Chondrocyte (in vitro differentiated cells): ENCODE measurements at regions not wholly inside any gene's neighbourhood (a gene's known extent, or its start where the extent isn't known, plus 50 kb on each side); places are given as distances from the start of the nearest gene placed in this dataset.
"Not testable (repeated sequence)": the region's sequence is repeated elsewhere in the genome, so short reads cannot be mapped to it uniquely, and the experiment has no call there.

ENCODE experiments used
- DNase-seq: peaks from one replicate; pipeline ENCODE4 v3.0.0; 2021; ENCODE audit warnings: mixed read lengths, low spot score
- H3K27ac Mint-ChIP-seq: one replicate; pipeline ENCODE4 v1.8.0; 2021; ENCODE audit warnings: mild to moderate bottlenecking, moderate library complexity, mixed read lengths; ENCODE audit not compliant: unreplicated experiment
- H3K27me3 Mint-ChIP-seq: 2 replicates; pipeline ENCODE4 v1.8.0; 2021; ENCODE audit warnings: low read depth, mixed read lengths
- H3K36me3 Mint-ChIP-seq: 2 replicates; pipeline ENCODE4 v1.8.0; 2021; ENCODE audit warnings: low read depth, mixed read lengths
- H3K4me1 Mint-ChIP-seq: 2 replicates; pipeline ENCODE4 v1.8.0; 2021; ENCODE audit warnings: low read depth, mild to moderate bottlenecking, mixed read lengths
- H3K4me3 Mint-ChIP-seq: one replicate; pipeline ENCODE4 v1.8.0; 2021; ENCODE audit warnings: mild to moderate bottlenecking, moderate library complexity, mixed read lengths; ENCODE audit not compliant: unreplicated experiment
- H3K9me3 Mint-ChIP-seq: 2 replicates; pipeline ENCODE4 v1.8.0; 2021; ENCODE audit warnings: low read depth, mixed read lengths
- TF ChIP-seq, protein P1 (sequence below): fragments of 200-600 bp; sonication (generic); IDR thresholded peaks from 2 replicates; pipeline ENCODE4 v1.5.0; 2021; ENCODE audit warnings: antibody characterized with exemption, mild to moderate bottlenecking, moderate library complexity

DNA sequence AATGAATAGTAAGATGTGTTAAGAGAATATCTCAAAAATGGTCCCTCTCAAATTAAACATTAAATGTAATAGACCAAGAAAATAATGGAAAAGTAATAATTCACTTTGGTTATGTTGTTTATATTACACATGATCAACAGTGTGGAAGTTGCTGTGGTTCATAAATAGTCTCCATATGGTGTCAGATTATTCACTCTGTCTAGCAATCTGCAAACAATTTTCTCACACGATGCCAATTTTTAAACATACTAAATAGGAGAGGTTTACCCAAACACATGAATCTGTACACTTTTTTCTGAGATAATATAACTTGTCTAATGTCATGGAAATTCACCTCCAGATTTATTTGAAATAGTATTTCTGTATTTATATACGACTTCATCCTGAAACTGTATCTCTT is 217.4 kb upstream of the FBXL7 start:
- Mint-ChIP-seq H3K27ac (no peak overlapping the region), H3K27me3 (no peaks in the 10 kb centered on the region)
- TF ChIP-seq, protein P1, sequence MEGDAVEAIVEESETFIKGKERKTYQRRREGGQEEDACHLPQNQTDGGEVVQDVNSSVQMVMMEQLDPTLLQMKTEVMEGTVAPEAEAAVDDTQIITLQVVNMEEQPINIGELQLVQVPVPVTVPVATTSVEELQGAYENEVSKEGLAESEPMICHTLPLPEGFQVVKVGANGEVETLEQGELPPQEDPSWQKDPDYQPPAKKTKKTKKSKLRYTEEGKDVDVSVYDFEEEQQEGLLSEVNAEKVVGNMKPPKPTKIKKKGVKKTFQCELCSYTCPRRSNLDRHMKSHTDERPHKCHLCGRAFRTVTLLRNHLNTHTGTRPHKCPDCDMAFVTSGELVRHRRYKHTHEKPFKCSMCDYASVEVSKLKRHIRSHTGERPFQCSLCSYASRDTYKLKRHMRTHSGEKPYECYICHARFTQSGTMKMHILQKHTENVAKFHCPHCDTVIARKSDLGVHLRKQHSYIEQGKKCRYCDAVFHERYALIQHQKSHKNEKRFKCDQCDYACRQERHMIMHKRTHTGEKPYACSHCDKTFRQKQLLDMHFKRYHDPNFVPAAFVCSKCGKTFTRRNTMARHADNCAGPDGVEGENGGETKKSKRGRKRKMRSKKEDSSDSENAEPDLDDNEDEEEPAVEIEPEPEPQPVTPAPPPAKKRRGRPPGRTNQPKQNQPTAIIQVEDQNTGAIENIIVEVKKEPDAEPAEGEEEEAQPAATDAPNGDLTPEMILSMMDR: no peak

DNA sequence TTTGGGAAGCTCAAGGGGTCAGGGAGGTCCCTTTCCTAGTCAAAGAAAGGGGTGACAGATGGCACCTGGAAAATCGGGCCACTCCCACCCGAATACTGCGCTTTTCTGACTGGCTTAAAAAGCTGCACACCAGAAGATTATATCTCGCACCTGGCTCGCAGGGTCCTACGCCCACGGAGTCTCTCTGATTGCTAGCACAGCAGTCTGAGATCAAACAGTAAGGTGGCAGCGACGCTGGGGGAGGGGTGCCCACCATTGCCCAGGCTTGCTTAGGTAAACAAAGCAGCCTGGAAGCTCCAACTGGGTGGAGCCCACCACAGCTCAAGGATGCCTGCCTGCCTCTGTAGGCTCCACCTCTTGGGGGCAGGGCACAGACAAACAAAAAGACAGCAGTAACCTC is 228.4 kb upstream of the FBXL7 start:
- H3K27ac Mint-ChIP-seq, DNase-seq, H3K36me3 Mint-ChIP-seq, H3K4me3 Mint-ChIP-seq, H3K27me3 Mint-ChIP-seq: not testable (repeated sequence)
- H3K4me1 Mint-ChIP-seq: peaks cover 16% of the 10 kb centered on the region
- H3K9me3 Mint-ChIP-seq: peaks cover 15% of the 10 kb centered on the region

More for the DNA sequence above, 217.4 kb upstream of the FBXL7 start:
- no peaks in the 10 kb centered on the region for H3K36me3 Mint-ChIP-seq
- DNase-seq: no peak
- peaks cover 19% of the 10 kb centered on the region for H3K4me1 Mint-ChIP-seq
- H3K9me3 Mint-ChIP-seq: no peaks in the 10 kb centered on the region
- H3K4me3 Mint-ChIP-seq: no peak overlapping the region

DNA sequence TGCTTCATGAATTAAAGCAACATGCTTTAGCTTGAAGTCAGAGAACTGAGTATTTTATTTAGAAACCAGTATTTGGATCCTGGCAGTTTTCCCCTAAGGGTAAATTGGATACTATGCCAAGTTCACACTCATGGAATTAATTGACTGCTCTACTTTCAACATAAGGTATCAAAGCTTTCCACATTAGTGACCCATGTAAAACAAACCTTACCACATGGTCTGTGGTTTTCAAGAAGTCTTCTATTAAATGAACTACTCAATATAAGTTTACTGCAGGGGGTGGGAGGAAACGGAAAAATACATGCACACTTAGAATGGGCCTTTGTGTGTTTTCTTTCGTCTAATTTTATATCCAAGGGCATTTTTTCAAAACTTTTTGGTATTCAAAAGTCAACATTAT is 232.0 kb upstream of the FBXL7 start:
- Mint-ChIP-seq H3K9me3 (peaks cover 15% of the 10 kb centered on the region), H3K27me3 (no peaks in the 10 kb centered on the region), H3K27ac (peak overlapping the region; percentile 30), H3K4me1 (peaks cover 20% of the 10 kb centered on the region), H3K36me3 (peaks cover 2% of the 10 kb centered on the region), H3K4me3 (no peak overlapping the region)
- TF ChIP-seq, protein P1: no peak
- DNase-seq: no peak

DNA sequence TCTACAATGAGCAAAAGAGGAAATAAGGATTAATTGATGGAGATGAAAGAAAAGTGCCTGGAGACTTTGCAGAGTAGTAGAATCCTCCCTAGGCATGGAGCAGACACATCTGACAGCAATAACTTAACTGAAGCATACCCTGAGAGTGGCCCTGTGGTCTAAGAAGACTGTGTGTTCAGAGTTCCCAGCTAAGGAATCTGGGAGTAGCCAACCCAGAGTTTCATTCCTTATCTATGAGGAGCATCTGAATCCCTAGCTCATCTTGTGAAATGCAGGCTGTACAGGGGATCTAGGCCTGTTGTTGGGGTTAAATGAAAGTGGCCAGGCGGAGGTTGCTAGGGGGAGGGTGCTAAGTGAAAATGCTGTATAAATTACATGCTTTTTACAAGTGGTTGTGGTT is 233.1 kb upstream of the FBXL7 start:
- DNase-seq: no peak
- peaks cover 2% of the 10 kb centered on the region for H3K36me3 Mint-ChIP-seq
- H3K27ac Mint-ChIP-seq: no peak overlapping the region
- H3K27me3 Mint-ChIP-seq: peaks cover 2% of the 10 kb centered on the region
- H3K4me3 Mint-ChIP-seq: no peak overlapping the region
- peaks cover 24% of the 10 kb centered on the region for H3K4me1 Mint-ChIP-seq
- TF ChIP-seq, protein P1: no peak
- peaks cover 10% of the 10 kb centered on the region for H3K9me3 Mint-ChIP-seq

DNA sequence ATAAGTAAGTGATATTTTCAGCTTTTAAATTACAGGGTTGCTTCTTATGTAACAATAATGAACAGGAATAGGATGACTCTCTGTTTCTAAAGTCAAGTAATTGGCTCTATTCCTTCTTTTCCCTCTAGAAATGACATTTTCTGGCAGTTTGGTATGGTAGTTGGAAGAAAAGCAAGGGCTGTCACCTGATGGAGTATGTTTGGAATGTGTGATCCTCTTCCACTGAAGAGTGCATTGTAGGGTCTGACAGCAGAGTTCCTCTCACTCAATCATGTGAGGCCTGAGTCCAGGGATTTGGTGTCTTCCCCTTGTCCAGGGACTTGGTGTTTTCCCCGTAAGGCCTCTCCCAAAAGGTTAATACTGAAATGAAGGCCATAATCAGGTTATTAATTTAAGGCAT is 233.8 kb upstream of the FBXL7 start:
- peaks cover 2% of the 10 kb centered on the region for H3K27me3 Mint-ChIP-seq
- no peak overlapping the region for H3K4me3 Mint-ChIP-seq
- TF ChIP-seq, protein P1: no peak
- H3K36me3 Mint-ChIP-seq: peaks cover 2% of the 10 kb centered on the region
- H3K4me1 Mint-ChIP-seq: peaks cover 31% of the 10 kb centered on the region
- DNase-seq: no peak
- peaks cover 10% of the 10 kb centered on the region for H3K9me3 Mint-ChIP-seq
- H3K27ac Mint-ChIP-seq: no peak overlapping the region

DNA sequence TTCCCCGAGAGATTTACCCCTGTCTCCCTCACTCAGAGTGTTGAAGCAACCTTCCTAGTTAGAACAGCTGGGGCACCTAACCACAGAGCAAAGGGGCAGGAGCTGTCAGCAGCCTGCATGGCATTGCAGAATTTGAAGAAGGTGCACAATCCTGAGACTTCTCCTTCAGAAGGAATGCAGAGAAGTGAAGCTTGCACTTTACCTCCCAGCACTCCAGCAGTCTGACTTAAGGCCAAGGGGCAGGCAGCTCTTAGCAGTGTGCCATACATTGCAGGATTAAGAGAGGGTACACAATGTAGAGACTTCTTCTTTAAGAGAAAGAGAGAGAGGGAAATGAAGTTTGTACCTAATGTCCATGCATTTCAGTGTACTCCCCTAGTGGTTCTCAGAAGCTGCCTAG is 236.0 kb upstream of the FBXL7 start:
- Mint-ChIP-seq H3K27ac (no peak overlapping the region), H3K27me3 (peaks cover 2% of the 10 kb centered on the region), H3K36me3 (peaks cover 2% of the 10 kb centered on the region), H3K9me3 (peaks cover 8% of the 10 kb centered on the region), H3K4me3 (no peak overlapping the region), H3K4me1 (peaks cover 52% of the 10 kb centered on the region)
- no peak for DNase-seq
- TF ChIP-seq, protein P1: no peak
